CD14-positive monocyte (primary cell): ENCODE measurements at regions not wholly inside any gene's neighbourhood (a gene's known extent, or its start where the extent isn't known, plus 50 kb on each side); places are given as distances from the start of the nearest gene placed in this dataset.

Experiments
- DNase-seq, 3 donors: peaks; one replicate each; pipeline ENCODE4 v3.0.0-alpha.2; 2011 to 2022
- H2AFZ ChIP-seq: 2 replicates; pipeline ENCODE4 v1.6.0; 2012; ENCODE audit warnings: mild to moderate bottlenecking, low read depth, low read length, inconsistent platforms; ENCODE audit not compliant: insufficient read depth, poor library complexity, severe bottlenecking
- H3K27ac ChIP-seq, 2 donors: 1 replicate in 1 of 2; 2 replicates in 1 of 2; pipeline ENCODE4 v1.5.1; 2012 to 2013; ENCODE audit warnings: low read length in 2 of 2, control low read depth in 1 of 2, inconsistent platforms in 1 of 2, low read depth in 1 of 2, mild to moderate bottlenecking in 1 of 2
- H3K27me3 ChIP-seq, 2 donors: one replicate each; pipeline versions ENCODE4 v1.6.0 to v1.6.1; 2011 to 2013; ENCODE audit warnings: low read length in 2 of 2; ENCODE audit not compliant: control insufficient read depth in 2 of 2, insufficient read depth in 2 of 2
- H3K36me3 ChIP-seq, 2 donors: replicated peaks in 1 of 2; 1 replicate in 1 of 2; 2 replicates in 1 of 2; pipeline versions ENCODE4 v1.5.1 to v1.6.1; 2012 to 2013; ENCODE audit warnings: low read length in 2 of 2, control low read depth in 1 of 2, inconsistent platforms in 1 of 2, mild to moderate bottlenecking in 1 of 2; ENCODE audit not compliant: insufficient read depth in 2 of 2, control insufficient read depth in 1 of 2
- H3K4me1 ChIP-seq, 2 donors: 1 replicate in 1 of 2; 2 replicates in 1 of 2; pipeline versions ENCODE4 v1.5.1 to v1.6.1; 2012 to 2013; ENCODE audit warnings: low read length in 2 of 2, control low read depth in 1 of 2, inconsistent platforms in 1 of 2, mild to moderate bottlenecking in 1 of 2, moderate library complexity in 1 of 2; ENCODE audit not compliant: insufficient read depth in 2 of 2, control insufficient read depth in 1 of 2
- H3K4me2 ChIP-seq: replicated peaks from 2 replicates; pipeline ENCODE3; 2012; ENCODE audit warnings: low read length, moderate library complexity, mild to moderate bottlenecking; ENCODE audit not compliant: poor library complexity, severe bottlenecking; ENCODE audit errors: extremely low read depth
- H3K4me3 ChIP-seq, 3 experiments: fragments of 200-600 bp in 1 of 3; sonication (generic) in 1 of 3; replicated peaks in 1 of 3; 1 replicate in 2 of 3; 2 replicates in 1 of 3; pipeline ENCODE4 v1.5.1; 2011 to 2013; ENCODE audit warnings: low read length in 3 of 3, mild to moderate bottlenecking in 3 of 3, control low read depth in 2 of 3, low read depth in 2 of 3, inconsistent platforms in 1 of 3, moderate library complexity in 1 of 3
- H3K79me2 ChIP-seq: 2 replicates; pipeline ENCODE4 v1.6.0; 2012; ENCODE audit warnings: mild to moderate bottlenecking, control low read depth, inconsistent platforms, low read length, moderate library complexity; ENCODE audit not compliant: insufficient read depth
- H3K9ac ChIP-seq: 2 replicates; pipeline ENCODE4 v1.6.0; 2017; ENCODE audit warnings: low read length, mild to moderate bottlenecking; ENCODE audit not compliant: insufficient read depth, poor library complexity, severe bottlenecking
- H3K9me3 ChIP-seq, 2 donors: replicated peaks in 1 of 2; 1 replicate in 1 of 2; 2 replicates in 1 of 2; pipeline versions ENCODE4 v1.5.1 to v1.6.1; 2012 to 2013; ENCODE audit warnings: low read length in 2 of 2, control low read depth in 1 of 2; ENCODE audit not compliant: control insufficient read depth in 1 of 2, insufficient read depth in 1 of 2
- H4K20me1 ChIP-seq: 2 replicates; pipeline ENCODE4 v1.6.0; 2012; ENCODE audit warnings: mild to moderate bottlenecking, low read length, control low read depth, moderate library complexity; ENCODE audit not compliant: insufficient read depth
- H3K27ac Mint-ChIP-seq, 7 donors: one replicate each; pipeline ENCODE4 v1.8.0; 2020; ENCODE audit warnings: mild to moderate bottlenecking in 7 of 7, mixed read lengths in 7 of 7, moderate library complexity in 6 of 7, inconsistent platforms in 2 of 7
- H3K27me3 Mint-ChIP-seq, 3 donors: one replicate each; pipeline ENCODE4 v1.8.0; 2021 to 2022; ENCODE audit warnings: low read depth in 3 of 3, mild to moderate bottlenecking in 3 of 3, mixed read lengths in 3 of 3, moderate library complexity in 3 of 3, inconsistent platforms in 1 of 3
- H3K36me3 Mint-ChIP-seq, 2 donors: one replicate each; pipeline ENCODE4 v1.8.0; 2020; ENCODE audit warnings: mixed read lengths in 2 of 2, inconsistent platforms in 1 of 2, mild to moderate bottlenecking in 1 of 2
- H3K4me1 Mint-ChIP-seq: one replicate; pipeline ENCODE4 v1.8.0; 2020; ENCODE audit warnings: mild to moderate bottlenecking, mixed read lengths
- H3K4me3 Mint-ChIP-seq, 2 donors: one replicate each; pipeline ENCODE4 v1.8.0; 2020; ENCODE audit warnings: mild to moderate bottlenecking in 2 of 2, mixed read lengths in 2 of 2, moderate library complexity in 1 of 2
- H3K9me3 Mint-ChIP-seq, 7 donors: one replicate each; pipeline ENCODE4 v1.8.0; 2020 to 2022; ENCODE audit warnings: mixed read lengths in 7 of 7, mild to moderate bottlenecking in 6 of 7, moderate library complexity in 6 of 7, inconsistent platforms in 2 of 7
- WGBS: methylation state at CpG from one replicate; pipeline ENCODE4 v1.1.5; 2013; ENCODE audit warnings: missing lambda C conversion rate; ENCODE audit not compliant: insufficient coverage; 5-methylcytosine and 5-hydroxymethylcytosine counted together
- intact Hi-C, 2 donors: fragments of 100-400 bp; cut with micrococcal nuclease; formaldehyde crosslinking; loops; one replicate each; pipeline versions ENCODE4 v1.15.0 to v1.15.1; 2023
- TF ChIP-seq, protein P1 (sequence below): fragments of 200-600 bp; IDR thresholded peaks from one replicate; pipeline ENCODE4 v1.8.0; 2022; ENCODE audit warnings: antibody characterized with exemption, mild to moderate bottlenecking

DNA sequence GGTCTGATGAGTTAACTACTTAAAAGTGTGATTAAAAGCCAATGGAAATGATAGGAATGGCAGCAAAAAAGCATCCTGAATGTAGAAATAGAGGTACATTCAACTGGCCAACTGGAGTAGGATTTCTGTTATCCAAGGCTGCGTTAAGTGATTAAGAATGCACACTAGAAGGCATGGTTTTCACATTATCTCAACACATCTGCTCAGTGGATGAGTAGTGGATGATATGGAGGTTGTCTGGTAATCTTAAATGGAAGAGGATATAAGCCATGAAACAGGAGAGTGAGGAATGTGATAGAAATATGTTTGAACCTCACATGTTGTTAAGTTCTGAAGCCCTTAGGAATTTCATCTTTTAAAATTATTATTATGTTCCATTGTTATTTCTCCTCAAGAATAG lies 839.9 kb downstream of the USP25 start:
- no CpG with 5 or more reads among the region's 1 CpG for WGBS
- Mint-ChIP-seq H3K36me3 (no peaks in the 10 kb centered on the region), H3K4me1 (no peaks in the 10 kb centered on the region), H3K27me3 (no peaks in the 10 kb centered on the region), H3K4me3 (no peak overlapping the region), H3K9me3 (peaks cover 0 to 3% (median 1%) of the 10 kb centered on the region in 7 donors), H3K27ac (no peak overlapping the region)
- Histone ChIP-seq H3K4me1 (no peaks in the 10 kb centered on the region), H3K27me3 (no peaks in the 10 kb centered on the region), H3K36me3 (no peaks in the 10 kb centered on the region), H3K27ac (no peak overlapping the region), H4K20me1 (no peaks in the 10 kb centered on the region), H2AFZ (no peak overlapping the region), H3K4me2 (no peak overlapping the region), H3K4me3 (no peak overlapping the region), H3K9ac (no peak overlapping the region), H3K9me3 (no peaks in the 10 kb centered on the region), H3K79me2 (no peaks in the 10 kb centered on the region)
- intact Hi-C loops = no loop called here
- TF ChIP-seq, protein P1, sequence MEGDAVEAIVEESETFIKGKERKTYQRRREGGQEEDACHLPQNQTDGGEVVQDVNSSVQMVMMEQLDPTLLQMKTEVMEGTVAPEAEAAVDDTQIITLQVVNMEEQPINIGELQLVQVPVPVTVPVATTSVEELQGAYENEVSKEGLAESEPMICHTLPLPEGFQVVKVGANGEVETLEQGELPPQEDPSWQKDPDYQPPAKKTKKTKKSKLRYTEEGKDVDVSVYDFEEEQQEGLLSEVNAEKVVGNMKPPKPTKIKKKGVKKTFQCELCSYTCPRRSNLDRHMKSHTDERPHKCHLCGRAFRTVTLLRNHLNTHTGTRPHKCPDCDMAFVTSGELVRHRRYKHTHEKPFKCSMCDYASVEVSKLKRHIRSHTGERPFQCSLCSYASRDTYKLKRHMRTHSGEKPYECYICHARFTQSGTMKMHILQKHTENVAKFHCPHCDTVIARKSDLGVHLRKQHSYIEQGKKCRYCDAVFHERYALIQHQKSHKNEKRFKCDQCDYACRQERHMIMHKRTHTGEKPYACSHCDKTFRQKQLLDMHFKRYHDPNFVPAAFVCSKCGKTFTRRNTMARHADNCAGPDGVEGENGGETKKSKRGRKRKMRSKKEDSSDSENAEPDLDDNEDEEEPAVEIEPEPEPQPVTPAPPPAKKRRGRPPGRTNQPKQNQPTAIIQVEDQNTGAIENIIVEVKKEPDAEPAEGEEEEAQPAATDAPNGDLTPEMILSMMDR = no peak
- DNase-seq = no peak

DNA sequence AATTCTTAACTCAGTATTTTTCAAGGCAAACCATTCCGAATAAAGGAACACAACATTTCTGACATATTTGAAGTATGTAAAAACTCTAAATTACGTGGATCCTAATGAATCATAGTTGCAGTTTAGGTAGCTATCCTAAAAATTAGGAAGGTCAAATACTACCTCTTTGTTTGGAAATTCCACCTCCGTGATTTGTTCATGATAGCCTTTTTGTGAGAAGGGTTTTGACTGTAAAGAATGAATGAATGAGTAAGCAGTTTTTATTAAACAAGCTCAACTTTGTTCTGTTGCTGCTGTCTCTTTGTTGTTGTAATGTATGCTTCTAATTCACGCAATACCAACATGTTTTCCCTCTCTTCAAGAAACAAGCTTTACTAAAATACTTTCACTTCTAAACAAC lies 840.4 kb downstream of the USP25 start:
- no peaks in the 10 kb centered on the region for H3K4me1 ChIP-seq
- intact Hi-C loops = no loop called here
- Mint-ChIP-seq H3K4me3 (no peak overlapping the region), H3K27me3 (no peaks in the 10 kb centered on the region), H3K4me1 (no peaks in the 10 kb centered on the region), H3K27ac (no peak overlapping the region), H3K9me3 (peaks cover 0 to 3% (median 2%) of the 10 kb centered on the region in 7 donors), H3K36me3 (no peaks in the 10 kb centered on the region)
- H3K79me2 ChIP-seq = no peaks in the 10 kb centered on the region
- no peak overlapping the region for H3K4me2 ChIP-seq
- H3K9me3 ChIP-seq = no peaks in the 10 kb centered on the region
- no CpG with 5 or more reads among the region's 4 CpGs for WGBS
- no peak overlapping the region for H2AFZ ChIP-seq
- H3K9ac ChIP-seq = no peak overlapping the region
- H3K36me3 ChIP-seq = no peaks in the 10 kb centered on the region
- TF ChIP-seq, protein P1 = no peak
- no peak overlapping the region for H3K27ac ChIP-seq
- no peak for DNase-seq
- no peaks in the 10 kb centered on the region for H3K27me3 ChIP-seq
- no peak overlapping the region for H3K4me3 ChIP-seq
- no peaks in the 10 kb centered on the region for H4K20me1 ChIP-seq
